ENCODE measurements at regions not wholly inside any gene's neighbourhood (a gene's known extent, or its start where the extent isn't known, plus 50 kb on each side); places are given as distances from the start of the nearest gene placed in this dataset.

DNA sequence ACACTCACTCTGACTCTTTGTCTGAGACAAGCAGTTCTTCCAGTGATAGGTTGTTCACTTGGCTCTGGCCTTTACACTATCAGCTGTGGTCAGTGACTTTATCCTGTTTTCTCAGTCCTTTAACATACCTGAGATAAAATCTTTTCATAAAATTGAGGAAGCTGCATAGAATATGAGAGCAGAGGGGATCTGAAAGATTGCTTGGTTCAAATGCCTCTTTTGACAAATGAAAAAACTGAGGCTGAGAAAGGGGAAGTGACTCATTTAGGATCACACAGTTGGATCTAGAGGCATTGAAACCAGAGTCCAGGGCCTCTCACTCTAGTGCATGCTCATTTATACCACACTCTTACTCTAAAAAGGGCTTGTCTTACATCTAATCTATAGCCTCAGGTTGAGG is 277.0 kb upstream of the TBX18 start:
- TF ChIP-seq EP300 (IDR thresholded peaks at IDR 0.05): no peak
- TF ChIP-seq, protein P1, sequence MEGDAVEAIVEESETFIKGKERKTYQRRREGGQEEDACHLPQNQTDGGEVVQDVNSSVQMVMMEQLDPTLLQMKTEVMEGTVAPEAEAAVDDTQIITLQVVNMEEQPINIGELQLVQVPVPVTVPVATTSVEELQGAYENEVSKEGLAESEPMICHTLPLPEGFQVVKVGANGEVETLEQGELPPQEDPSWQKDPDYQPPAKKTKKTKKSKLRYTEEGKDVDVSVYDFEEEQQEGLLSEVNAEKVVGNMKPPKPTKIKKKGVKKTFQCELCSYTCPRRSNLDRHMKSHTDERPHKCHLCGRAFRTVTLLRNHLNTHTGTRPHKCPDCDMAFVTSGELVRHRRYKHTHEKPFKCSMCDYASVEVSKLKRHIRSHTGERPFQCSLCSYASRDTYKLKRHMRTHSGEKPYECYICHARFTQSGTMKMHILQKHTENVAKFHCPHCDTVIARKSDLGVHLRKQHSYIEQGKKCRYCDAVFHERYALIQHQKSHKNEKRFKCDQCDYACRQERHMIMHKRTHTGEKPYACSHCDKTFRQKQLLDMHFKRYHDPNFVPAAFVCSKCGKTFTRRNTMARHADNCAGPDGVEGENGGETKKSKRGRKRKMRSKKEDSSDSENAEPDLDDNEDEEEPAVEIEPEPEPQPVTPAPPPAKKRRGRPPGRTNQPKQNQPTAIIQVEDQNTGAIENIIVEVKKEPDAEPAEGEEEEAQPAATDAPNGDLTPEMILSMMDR (IDR thresholded peaks at IDR 0.05): no peak
- no peak for TF ChIP-seq POLR2AphosphoS5 (IDR thresholded peaks at IDR 0.05)
- TF ChIP-seq POLR2A (IDR thresholded peaks at IDR 0.05): no peak
- H3K27ac ChIP-seq: no peak overlapping the region
- H3K4me3 ChIP-seq: no peak overlapping the region
- H3K36me3 ChIP-seq: no peaks in the 10 kb centered on the region
- intact Hi-C loops (cut with DNase I): no loop called here
- DNase-seq: no peak
- H3K9me3 ChIP-seq: no peaks in the 10 kb centered on the region
- H3K27me3 ChIP-seq: no peaks in the 10 kb centered on the region
- H3K4me1 ChIP-seq: no peaks in the 10 kb centered on the region

DNA sequence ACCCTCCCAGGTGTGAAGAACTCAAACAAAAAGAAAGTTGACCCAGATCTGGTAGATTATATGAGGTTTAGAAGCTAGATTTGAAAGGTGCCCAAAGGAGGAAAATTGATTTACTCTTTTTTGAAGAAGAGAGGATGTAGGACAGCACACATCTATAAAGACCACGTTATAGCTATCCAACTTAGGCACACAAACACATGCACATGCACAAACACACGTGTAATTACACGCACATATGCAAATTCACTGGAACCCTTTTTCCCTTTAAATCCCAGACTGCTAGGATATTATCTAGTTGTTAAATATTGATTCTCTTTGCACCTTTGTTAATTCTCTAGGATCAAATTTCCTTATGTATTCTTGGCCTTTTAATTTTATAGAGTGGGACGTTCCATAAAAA is 272.8 kb upstream of the TBX18 start:
- no peaks in the 10 kb centered on the region for H3K27me3 ChIP-seq
- no peak for DNase-seq
- H3K4me1 ChIP-seq: no peaks in the 10 kb centered on the region
- peaks cover 0 to 7% (median 0%) of the 10 kb centered on the region in 4 donors for H3K9me3 ChIP-seq
- H3K27ac ChIP-seq: no peak overlapping the region
- H3K36me3 ChIP-seq: no peaks in the 10 kb centered on the region
- TF ChIP-seq, protein P1 (IDR thresholded peaks at IDR 0.05): no peak
- TF ChIP-seq POLR2AphosphoS5 (IDR thresholded peaks at IDR 0.05) (no peak), POLR2A (IDR thresholded peaks at IDR 0.05) (no peak), EP300 (IDR thresholded peaks at IDR 0.05) (no peak)
- 74 to 80% methylated on average over 4 of the region's 4 CpGs for WGBS, 2 donors
- no peak overlapping the region for H3K4me3 ChIP-seq
- intact Hi-C loops (cut with DNase I): no loop called here

DNA sequence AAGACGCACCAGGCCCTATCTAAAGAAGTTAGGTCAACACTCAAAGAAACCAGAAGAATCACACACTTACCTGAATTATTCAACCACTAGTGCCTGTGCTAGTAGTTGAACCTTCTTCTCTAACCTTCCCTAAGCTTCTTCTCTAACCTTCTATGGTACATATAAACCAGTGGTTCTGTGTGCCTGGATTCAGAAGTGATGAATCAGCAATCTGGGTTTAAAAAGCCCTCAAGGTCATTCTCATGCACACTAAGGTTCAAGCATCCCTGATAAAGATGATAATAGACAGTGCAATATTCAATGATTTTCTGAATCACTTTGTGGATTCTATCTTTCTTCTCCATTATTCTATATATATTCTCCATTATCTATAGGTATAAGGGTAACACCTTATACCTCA is 271.4 kb upstream of the TBX18 start:
- 89 to 93% methylated on average over 1 of the region's 1 CpG for WGBS, 2 donors
- H3K4me1 ChIP-seq: no peaks in the 10 kb centered on the region

DNA sequence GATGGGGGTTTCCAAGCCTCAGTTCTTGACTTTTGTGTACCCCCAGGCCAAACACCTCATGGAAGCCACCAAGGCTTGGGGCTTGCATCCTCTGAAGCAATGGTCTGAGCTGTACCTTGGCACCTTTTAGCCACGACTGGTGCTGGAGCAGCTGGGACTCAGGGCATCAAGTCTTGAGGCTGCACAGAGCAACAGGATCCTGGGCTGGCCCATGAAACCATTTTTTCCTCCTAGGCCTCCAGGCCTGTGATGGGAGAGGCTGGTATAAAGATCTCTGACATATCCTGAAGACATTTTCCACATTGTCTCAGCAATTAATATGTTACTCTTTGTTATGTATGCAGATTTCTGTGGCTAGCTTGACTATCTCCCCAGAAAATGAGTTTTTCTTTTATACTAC is 269.1 kb upstream of the TBX18 start:
- Histone ChIP-seq H3K27ac (no peak overlapping the region), H3K9me3 (peaks cover 0 to 7% (median 0%) of the 10 kb centered on the region in 4 donors), H3K4me3 (no peak overlapping the region), H3K27me3 (no peaks in the 10 kb centered on the region), H3K4me1 (no peaks in the 10 kb centered on the region), H3K36me3 (no peaks in the 10 kb centered on the region)
- TF ChIP-seq POLR2AphosphoS5 (IDR thresholded peaks at IDR 0.05) (no peak), EP300 (IDR thresholded peaks at IDR 0.05) (no peak), POLR2A (IDR thresholded peaks at IDR 0.05) (no peak)
- TF ChIP-seq, protein P1 (IDR thresholded peaks at IDR 0.05): no peak
- DNase-seq: no peak
- intact Hi-C loops (cut with DNase I): no loop called here
- WGBS, 2 donors: 6 to 49% methylated on average over 1 of the region's 1 CpG

More for the DNA sequence above, 271.4 kb upstream of the TBX18 start:
- Histone ChIP-seq H3K4me3 (no peak overlapping the region), H3K36me3 (no peaks in the 10 kb centered on the region), H3K27ac (no peak overlapping the region), H3K9me3 (peaks cover 0 to 7% (median 0%) of the 10 kb centered on the region in 4 donors), H3K27me3 (no peaks in the 10 kb centered on the region)
- DNase-seq: no peak
- TF ChIP-seq POLR2AphosphoS5 (IDR thresholded peaks at IDR 0.05) (no peak), POLR2A (IDR thresholded peaks at IDR 0.05) (no peak)
- TF ChIP-seq, protein P1 (IDR thresholded peaks at IDR 0.05): no peak
- intact Hi-C loops (cut with DNase I): no loop called here

DNA sequence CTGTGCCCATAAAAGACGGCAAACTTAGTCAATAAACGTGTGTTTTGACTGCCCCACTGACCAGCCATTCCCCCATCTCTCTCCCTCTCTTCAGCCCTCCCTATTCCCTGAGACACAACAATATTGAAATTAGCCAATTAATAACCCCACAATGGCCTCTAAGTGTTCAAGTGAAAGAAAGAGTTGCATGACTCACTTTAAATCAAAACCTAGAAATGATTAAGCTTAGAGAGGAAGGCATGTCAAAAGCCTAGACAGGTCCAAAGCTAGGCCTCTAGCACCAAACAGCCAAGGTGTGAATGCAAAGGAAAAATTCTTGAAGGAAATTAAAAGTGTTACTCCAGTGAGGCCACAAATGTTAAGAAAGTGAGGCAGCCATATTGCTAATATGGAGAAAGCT is 261.6 kb upstream of the TBX18 start:
- intact Hi-C loops (cut with DNase I): no loop called here
- H3K4me1 ChIP-seq: no peaks in the 10 kb centered on the region
- DNase-seq: no peak
- H3K36me3 ChIP-seq: no peaks in the 10 kb centered on the region
- TF ChIP-seq POLR2AphosphoS5 (IDR thresholded peaks at IDR 0.05) (no peak), EP300 (IDR thresholded peaks at IDR 0.05) (no peak), POLR2A (IDR thresholded peaks at IDR 0.05) (no peak)
- TF ChIP-seq, protein P1 (IDR thresholded peaks at IDR 0.05): no peak
- no peaks in the 10 kb centered on the region for H3K27me3 ChIP-seq
- 53 to 65% methylated on average over 2 of the region's 2 CpGs for WGBS, 2 donors
- H3K27ac ChIP-seq: no peak overlapping the region
- no peaks in the 10 kb centered on the region for H3K9me3 ChIP-seq
- no peak overlapping the region for H3K4me3 ChIP-seq

All from sigmoid colon (tissue), 6 donors.